H1 (cell line): ENCODE measurements at regions not wholly inside any gene's neighbourhood (a gene's known extent, or its start where the extent isn't known, plus 50 kb on each side); places are given as distances from the start of the nearest gene placed in this dataset.

Source experiments
- CTCF ChIA-PET: fragments of 300-600 bp; sonication (Branson Sonifier 250); formaldehyde crosslinking; loops from one replicate; lab custom pipeline; 2021; ENCODE audit not compliant: partially characterized antibody; lab: Charles Lee
- POLR2A ChIA-PET: fragments of 300-600 bp; sonication (Branson Sonifier 250); formaldehyde crosslinking; loops from one replicate; lab custom pipeline; 2021; ENCODE audit warnings: inconsistent platforms; ENCODE audit not compliant: partially characterized antibody; lab: Charles Lee
- DNase-seq, 2 experiments: peaks; one replicate each; pipeline versions ENCODE4 v3.0.0 to v3.0.0-alpha.2; 2010 to 2022; ENCODE audit warnings: low spot score in 2 of 2, low read depth in 1 of 2, mixed read lengths in 1 of 2
- FAIRE-seq: peaks from 2 replicates; lab custom pipeline; 2011; peaks lifted over from hg19 to GRCh38; lab: Jason Lieb, UNC
- H2AFZ ChIP-seq: 2 replicates; pipeline ENCODE4 v1.8.1; 2012; ENCODE audit warnings: low read length, inconsistent platforms
- H2AK5ac ChIP-seq: 2 replicates; pipeline ENCODE4 v1.6.1; 2013; ENCODE audit warnings: low read depth, low read length
- H2BK120ac ChIP-seq: replicated peaks from 2 replicates; pipeline ENCODE3; 2013; ENCODE audit warnings: low read depth, low read length, inconsistent platforms
- H2BK12ac ChIP-seq: 2 replicates; pipeline ENCODE4 v1.6.1; 2013; ENCODE audit warnings: low read depth, low read length
- H2BK15ac ChIP-seq: 2 replicates; pipeline ENCODE4 v1.6.1; 2013; ENCODE audit warnings: low read length
- H2BK20ac ChIP-seq: 2 replicates; pipeline ENCODE4 v1.6.1; 2013; ENCODE audit warnings: low read length
- H2BK5ac ChIP-seq: 2 replicates; pipeline ENCODE4 v1.6.1; 2013; ENCODE audit warnings: low read depth, low read length
- H3K14ac ChIP-seq: 2 replicates; pipeline ENCODE4 v1.6.1; 2013; ENCODE audit warnings: inconsistent platforms; ENCODE audit not compliant: insufficient read length
- H3K18ac ChIP-seq: 2 replicates; pipeline ENCODE4 v1.6.1; 2013; ENCODE audit warnings: low read length; ENCODE audit errors: extremely low read depth
- H3K23ac ChIP-seq: 2 replicates; pipeline ENCODE4 v1.6.1; 2013; ENCODE audit warnings: inconsistent platforms; ENCODE audit not compliant: insufficient read length
- H3K23me2 ChIP-seq: 2 replicates; pipeline ENCODE4 v1.6.1; 2013; ENCODE audit warnings: low read depth, low read length
- H3K27ac ChIP-seq: 2 replicates; pipeline ENCODE4 v1.6.1; 2011; ENCODE audit warnings: low read depth, low read length, inconsistent platforms
- H3K27me3 ChIP-seq, 4 experiments: replicated peaks in 1 of 4; 1 replicate in 1 of 4; 2 replicates in 3 of 4; pipeline versions ENCODE4 v1.6.1 to v1.8.1; 2011 to 2013; ENCODE audit warnings: low read length in 3 of 4, mild to moderate bottlenecking in 3 of 4, inconsistent platforms in 2 of 4, mixed read lengths in 2 of 4, moderate library complexity in 1 of 4; ENCODE audit not compliant: control insufficient read depth in 3 of 4, insufficient read depth in 3 of 4; ENCODE audit errors: extremely low read depth in 1 of 4
- H3K36me3 ChIP-seq, 4 experiments: 2 replicates each; pipeline versions ENCODE4 v1.6.1 to v1.8.1; 2011 to 2013; ENCODE audit warnings: mild to moderate bottlenecking in 4 of 4, low read length in 3 of 4, moderate library complexity in 2 of 4, control low read depth in 1 of 4, inconsistent platforms in 1 of 4; ENCODE audit not compliant: insufficient read depth in 4 of 4, control insufficient read depth in 2 of 4
- H3K4ac ChIP-seq: replicated peaks from 2 replicates; pipeline ENCODE3; 2013; ENCODE audit warnings: low read length, low read depth, mixed read lengths, inconsistent platforms; ENCODE audit not compliant: insufficient read length
- H3K4me1 ChIP-seq, 4 experiments: replicated peaks in 1 of 4; 1 replicate in 1 of 4; 2 replicates in 3 of 4; pipeline versions ENCODE4 v1.6.1 to v1.8.1; 2011 to 2013; ENCODE audit warnings: low read length in 3 of 4, inconsistent platforms in 2 of 4, mixed read lengths in 1 of 4; ENCODE audit not compliant: insufficient read depth in 4 of 4, control insufficient read depth in 3 of 4
- H3K4me2 ChIP-seq, 2 experiments: 2 replicates each; pipeline versions ENCODE4 v1.6.1 to v1.8.1; 2011 to 2013; ENCODE audit warnings: low read depth in 2 of 2, low read length in 2 of 2, control low read depth in 1 of 2, inconsistent platforms in 1 of 2, mild to moderate bottlenecking in 1 of 2; ENCODE audit not compliant: insufficient read depth in 1 of 2
- H3K4me3 ChIP-seq, 4 experiments: fragments of 200-600, 300-600 bp in 1 of 4; sonication (generic), shearing (Covaris generic), sonication (Bioruptor Twin) in 1 of 4; 2 replicates each; pipeline versions ENCODE4 v1.5.1 to v1.8.1; 2011 to 2016; ENCODE audit warnings: low read length in 4 of 4, low read depth in 3 of 4, control low read depth in 2 of 4, inconsistent platforms in 2 of 4, mild to moderate bottlenecking in 2 of 4, mixed read lengths in 1 of 4, moderate library complexity in 1 of 4; ENCODE audit not compliant: insufficient read depth in 2 of 4; ENCODE audit errors: extremely low read depth in 1 of 4
- H3K56ac ChIP-seq: replicated peaks from 2 replicates; pipeline ENCODE3; 2013; ENCODE audit warnings: low read depth, mild to moderate bottlenecking, mixed read lengths, low read length, inconsistent platforms; ENCODE audit not compliant: insufficient read length
- H3K79me1 ChIP-seq: 2 replicates; pipeline ENCODE4 v1.6.1; 2013; ENCODE audit warnings: low read depth, low read length, control low read depth
- H3K79me2 ChIP-seq, 2 experiments: 2 replicates each; pipeline versions ENCODE4 v1.6.1 to v1.8.1; 2012 to 2013; ENCODE audit warnings: low read length in 2 of 2, mild to moderate bottlenecking in 2 of 2, inconsistent platforms in 1 of 2; ENCODE audit not compliant: insufficient read depth in 2 of 2, control insufficient read depth in 1 of 2
- H3K9ac ChIP-seq, 4 experiments: replicated peaks in 1 of 4; 1 replicate in 1 of 4; 2 replicates in 3 of 4; pipeline versions ENCODE4 v1.6.1 to v1.8.1; 2011 to 2013; ENCODE audit warnings: low read depth in 3 of 4, low read length in 3 of 4, control low read depth in 2 of 4, mild to moderate bottlenecking in 2 of 4, moderate library complexity in 2 of 4, inconsistent platforms in 1 of 4; ENCODE audit errors: extremely low read depth in 1 of 4
- H3K9me3 ChIP-seq, 2 experiments: 2 replicates each; pipeline versions ENCODE4 v1.6.1 to v1.8.1; 2012 to 2013; ENCODE audit warnings: mild to moderate bottlenecking in 2 of 2, moderate library complexity in 2 of 2, control low read depth in 1 of 2, inconsistent platforms in 1 of 2, low read depth in 1 of 2, low read length in 1 of 2, mixed read lengths in 1 of 2; ENCODE audit not compliant: insufficient read depth in 2 of 2
- H4K20me1 ChIP-seq, 2 experiments: replicated peaks in 1 of 2; 2 replicates each; pipeline versions ENCODE3 to v1.8.1; 2011 to 2013; ENCODE audit warnings: inconsistent platforms in 2 of 2, low read length in 2 of 2, mild to moderate bottlenecking in 1 of 2; ENCODE audit not compliant: insufficient read depth in 2 of 2, control insufficient read depth in 1 of 2
- H4K5ac ChIP-seq: 2 replicates; pipeline ENCODE4 v1.6.1; 2013; ENCODE audit warnings: low read length, low read depth, mixed read lengths, inconsistent platforms; ENCODE audit not compliant: insufficient read length
- H4K8ac ChIP-seq: 2 replicates; pipeline ENCODE4 v1.8.0; 2013; ENCODE audit warnings: mild to moderate bottlenecking, moderate library complexity, low read length, inconsistent platforms; ENCODE audit not compliant: insufficient read depth; ENCODE audit errors: extremely low read depth
- H4K91ac ChIP-seq: replicated peaks from 2 replicates; pipeline ENCODE3; 2013; ENCODE audit warnings: low read length, mixed read lengths, inconsistent platforms; ENCODE audit not compliant: insufficient read length
- BCL11A ChIP-seq, 2 experiments: IDR thresholded peaks; one replicate each; pipeline ENCODE4 v1.6.1; 2011; ENCODE audit warnings: low read depth in 2 of 2, low read length in 2 of 2, mild to moderate bottlenecking in 2 of 2
- BRCA1 ChIP-seq: IDR thresholded peaks from 2 replicates; pipeline ENCODE4 v1.6.1; 2012; ENCODE audit warnings: low read depth, low read length, improper control_type of control experiment
- CBX8 ChIP-seq: fragments of 300-800, 300-1000 bp; sonication (generic); IDR thresholded peaks from 2 replicates; pipeline ENCODE4 v1.7.1; 2016; ENCODE audit warnings: low read depth, low read length, borderline replicate concordance
- CEBPB ChIP-seq: IDR thresholded peaks from 2 replicates; pipeline ENCODE4 v1.6.1; 2012; ENCODE audit warnings: low read depth, low read length
- CTCF ChIP-seq, 3 experiments: IDR thresholded peaks; 1 replicate in 2 of 3; 2 replicates in 1 of 3; pipeline versions ENCODE4 v1.5.1 to v1.6.1; 2011; ENCODE audit warnings: low read length in 3 of 3, mild to moderate bottlenecking in 3 of 3, inconsistent platforms in 2 of 3, low read depth in 1 of 3, moderate library complexity in 1 of 3; ENCODE audit not compliant: insufficient read depth in 1 of 3; ENCODE audit errors: control extremely low read depth in 1 of 3
- HDAC6 ChIP-seq: IDR thresholded peaks from one replicate; pipeline ENCODE4 v1.7.1; 2012; ENCODE audit warnings: low read depth, mild to moderate bottlenecking, inconsistent platforms, low read length, moderate library complexity
- JUN ChIP-seq: IDR thresholded peaks from 2 replicates; pipeline ENCODE4 v1.6.1; 2011; ENCODE audit warnings: low read depth, mild to moderate bottlenecking, improper control_type of control experiment, low read length
- KDM1A ChIP-seq: fragments of 200-600, 300-600 bp; sonication (generic); IDR thresholded peaks from 2 replicates; pipeline ENCODE4 v1.7.1; 2016; ENCODE audit warnings: mild to moderate bottlenecking, low read length, borderline replicate concordance
- POU5F1 ChIP-seq: IDR thresholded peaks from 2 replicates; pipeline ENCODE4 v1.6.1; 2011; ENCODE audit warnings: low read depth, mild to moderate bottlenecking, low read length, moderate library complexity
- SAP30 ChIP-seq: fragments of 300-600 bp; sonication (generic); IDR thresholded peaks from 2 replicates; pipeline ENCODE4 v1.7.1; 2012; ENCODE audit warnings: low read length, moderate library complexity, mild to moderate bottlenecking, inconsistent platforms; ENCODE audit not compliant: insufficient read depth, insufficient replicate concordance
- SIRT6 ChIP-seq: IDR thresholded peaks from one replicate; pipeline ENCODE4 v1.7.1; 2012; ENCODE audit warnings: low read length, inconsistent platforms
- SIX5 ChIP-seq: IDR thresholded peaks from 2 replicates; pipeline ENCODE4 v1.6.1; 2011; ENCODE audit warnings: mild to moderate bottlenecking, low read depth, low read length
- SP4 ChIP-seq: IDR thresholded peaks from 2 replicates; pipeline ENCODE4 v1.6.1; 2012; ENCODE audit warnings: low read length, inconsistent platforms
- WGBS, 2 experiments: shearing (Covaris generic) in 1 of 2; methylation state at CpG; one replicate each; pipeline versions ENCODE4 v1.1.6 to v1.1.7; 2013 to 2015; ENCODE audit warnings: low lambda C conversion rate in 2 of 2, mixed read lengths in 2 of 2, inconsistent platforms in 1 of 2, low coverage in 1 of 2, missing lambda C conversion rate in 1 of 2; ENCODE audit not compliant: insufficient replicate concordance in 2 of 2, insufficient coverage in 1 of 2, insufficient read length in 1 of 2; ENCODE audit errors: extremely low coverage in 1 of 2, missing lambda C conversion rate in 1 of 2; 5-methylcytosine and 5-hydroxymethylcytosine counted together

DNA sequence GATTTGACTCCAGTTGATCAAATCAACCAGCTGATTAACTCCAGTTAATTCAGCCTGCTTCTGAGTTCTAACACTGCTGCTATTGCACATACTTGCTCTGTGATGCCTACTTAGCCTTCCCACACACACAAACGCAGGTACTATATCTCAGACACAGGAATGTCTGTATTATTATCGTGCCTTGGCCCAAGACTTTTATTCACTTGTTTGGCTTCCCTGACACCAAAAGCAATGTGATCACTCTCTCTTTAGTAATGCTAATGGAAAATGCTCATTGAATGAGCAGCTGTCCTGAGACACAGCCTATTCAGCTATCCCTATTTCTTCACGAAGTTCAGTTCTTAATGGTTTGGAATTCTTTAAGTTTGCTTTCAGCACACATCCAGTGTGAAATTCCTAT, 356.4 kb upstream of the CXorf51A start:
- WGBS, 2 experiments, result 66% methylated on average over 2 of the region's 3 CpGs; no CpG with 5 or more reads in 1 of the 2 experiments
- TF ChIP-seq POU5F1 (no peak), HDAC6 (no peak), JUN (no peak), SIX5 (no peak), BCL11A (IDR thresholded peaks at IDR 0.05; ENCODE audit: low read depth in 2 of 2, low read length in 2 of 2) (no peak), CBX8 (no peak), CTCF (IDR thresholded peaks at IDR 0.05; ENCODE audit: control extremely low read depth in 1 of 3, insufficient read depth in 1 of 3, low read depth in 1 of 3, low read length in 3 of 3) (no peak), BRCA1 (no peak), SP4 (no peak), CEBPB (no peak), SIRT6 (no peak), KDM1A (no peak), SAP30 (no peak)

More for the DNA sequence above, 356.4 kb upstream of the CXorf51A start:
- Histone ChIP-seq H2AFZ (no peak overlapping the region), H3K18ac (no peak overlapping the region), H3K4me3 (no peak overlapping the region), H2BK15ac (no peak overlapping the region), H4K91ac (no peak overlapping the region), H3K27ac (no peak overlapping the region), H3K36me3 (no peaks in the 10 kb centered on the region), H2AK5ac (no peak overlapping the region), H4K20me1 (no peaks in the 10 kb centered on the region), H3K79me1 (no peaks in the 10 kb centered on the region), H2BK20ac (no peak overlapping the region), H2BK12ac (no peak overlapping the region), H3K23ac (no peak overlapping the region), H2BK5ac (no peak overlapping the region), H3K4me2 (no peak overlapping the region), H3K9ac (no peak overlapping the region), H4K8ac (no peak overlapping the region), H3K4ac (no peak overlapping the region), H3K56ac (no peak overlapping the region), H3K27me3 (no peaks in the 10 kb centered on the region), H4K5ac (no peak overlapping the region), H2BK120ac (no peak overlapping the region), H3K4me1 (peaks cover 0 to 4% (median 0%) of the 10 kb centered on the region in 4 experiments; a peak in 1 of 7 replicates), H3K14ac (no peak overlapping the region), H3K9me3 (no peaks in the 10 kb centered on the region; a peak in 2 of 4 replicates), H3K23me2 (no peaks in the 10 kb centered on the region), H3K79me2 (no peaks in the 10 kb centered on the region)
- DNase-seq, result no peak
- POLR2A ChIA-PET, result no interaction called here
- FAIRE-seq, result no peak
- CTCF ChIA-PET, result no interaction called here
